Uterus (tissue), 2 donors: ENCODE measurements at regions not wholly inside any gene's neighbourhood (a gene's known extent, or its start where the extent isn't known, plus 50 kb on each side); places are given as distances from the start of the nearest gene placed in this dataset.

Experiments
- CTCF ChIP-seq, 4 experiments: fragments of 200-600 bp in 2 of 4; fragments of 450-650 bp in 2 of 4; sonication (generic) in 2 of 4; IDR thresholded peaks; one replicate each; pipeline ENCODE4 v1.5.1; 2016 to 2019; ENCODE audit warnings: antibody characterized with exemption in 4 of 4, mild to moderate bottlenecking in 2 of 4, moderate library complexity in 1 of 4
- POLR2A ChIP-seq, 2 donors: fragments of 450-650 bp; IDR thresholded peaks; one replicate each; pipeline ENCODE4 v1.6.1; 2016; ENCODE audit warnings: antibody characterized with exemption in 2 of 2, mild to moderate bottlenecking in 1 of 2, moderate library complexity in 1 of 2

DNA sequence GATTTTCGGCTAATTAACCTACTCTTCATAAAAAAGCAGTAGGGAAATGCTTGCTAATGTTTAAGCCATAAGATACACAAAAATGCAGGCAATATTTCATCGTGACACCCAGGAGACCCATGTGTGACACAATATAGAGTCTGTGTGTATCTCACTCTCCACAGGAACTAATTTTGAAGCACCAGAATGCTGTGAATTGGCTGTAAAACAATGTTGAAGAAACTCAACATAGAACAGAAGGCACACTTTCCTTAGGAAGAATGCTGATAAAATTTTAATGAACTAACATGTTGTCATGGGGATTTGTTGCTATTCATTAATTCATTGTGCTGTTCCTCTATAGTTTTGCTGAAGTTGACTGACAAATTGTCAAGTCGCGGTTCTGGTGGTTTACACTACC lies 249.4 kb upstream of the TFAP2D start:
- TF ChIP-seq POLR2A (IDR thresholded peaks at IDR 0.05): no peak
- no peak for TF ChIP-seq CTCF (IDR thresholded peaks at IDR 0.05)
